CD8-positive, alpha-beta memory T cell (primary cell): ENCODE measurements at regions not wholly inside any gene's neighbourhood (a gene's known extent, or its start where the extent isn't known, plus 50 kb on each side); places are given as distances from the start of the nearest gene placed in this dataset.
"Not testable (repeated sequence)": the region's sequence is repeated elsewhere in the genome, so short reads cannot be mapped to it uniquely, and the experiment has no call there.

Experiments used
- CTCF ChIA-PET: fragments of 350-600 bp; sonication (Branson Sonifier 250); formaldehyde crosslinking; loops from one replicate; lab custom pipeline; 2021; ENCODE audit warnings: antibody characterized with exemption; lab: Charles Lee
- POLR2A ChIA-PET: fragments of 350-600 bp; sonication (Branson Sonifier 250); formaldehyde crosslinking; loops from one replicate; lab custom pipeline; 2021; ENCODE audit warnings: antibody characterized with exemption; lab: Charles Lee
- DNase-seq, 5 donors: peaks; one replicate each; pipeline versions ENCODE4 v3.0.0 to v3.0.0-alpha.2; 2020 to 2022; ENCODE audit warnings: mixed read lengths in 1 of 5
- H3K27ac ChIP-seq: one replicate; pipeline ENCODE4 v1.7.0; 2013; ENCODE audit warnings: low read depth, mild to moderate bottlenecking, low read length, moderate library complexity
- H3K27me3 ChIP-seq: 2 replicates; pipeline ENCODE4 v1.7.0; 2013; ENCODE audit warnings: low read length, mild to moderate bottlenecking; ENCODE audit not compliant: insufficient read depth, poor library complexity, severe bottlenecking
- H3K36me3 ChIP-seq: 2 replicates; pipeline ENCODE4 v1.7.0; 2013; ENCODE audit warnings: mild to moderate bottlenecking, low read length, moderate library complexity; ENCODE audit not compliant: insufficient read depth
- H3K4me1 ChIP-seq: 2 replicates; pipeline ENCODE4 v1.7.0; 2013; ENCODE audit warnings: mild to moderate bottlenecking, low read length, moderate library complexity; ENCODE audit not compliant: insufficient read depth
- H3K4me3 ChIP-seq: 2 replicates; pipeline ENCODE4 v1.7.0; 2013; ENCODE audit warnings: mild to moderate bottlenecking, low read length
- H3K9me3 ChIP-seq: 2 replicates; pipeline ENCODE4 v1.7.0; 2013; ENCODE audit warnings: mild to moderate bottlenecking, low read length
- H3K27ac Mint-ChIP-seq, 8 donors: one replicate each; pipeline ENCODE4 v1.8.0; 2020 to 2021; ENCODE audit warnings: mixed read lengths in 8 of 8, mild to moderate bottlenecking in 6 of 8, inconsistent platforms in 3 of 8, moderate library complexity in 3 of 8
- H3K27me3 Mint-ChIP-seq, 2 donors: one replicate each; pipeline ENCODE4 v1.8.0; 2020 to 2021; ENCODE audit warnings: mixed read lengths in 2 of 2, mild to moderate bottlenecking in 1 of 2, moderate library complexity in 1 of 2
- H3K36me3 Mint-ChIP-seq, 3 donors: one replicate each; pipeline ENCODE4 v1.8.0; 2020 to 2021; ENCODE audit warnings: mixed read lengths in 3 of 3, inconsistent platforms in 1 of 3, mild to moderate bottlenecking in 1 of 3
- H3K4me1 Mint-ChIP-seq, 3 donors: one replicate each; pipeline ENCODE4 v1.8.0; 2020 to 2021; ENCODE audit warnings: mixed read lengths in 3 of 3, inconsistent platforms in 1 of 3, mild to moderate bottlenecking in 1 of 3
- H3K4me3 Mint-ChIP-seq, 7 donors: one replicate each; pipeline ENCODE4 v1.8.0; 2020 to 2021; ENCODE audit warnings: mixed read lengths in 7 of 7, mild to moderate bottlenecking in 6 of 7, moderate library complexity in 4 of 7, inconsistent platforms in 2 of 7
- H3K9me3 Mint-ChIP-seq, 5 donors: one replicate each; pipeline ENCODE4 v1.8.0; 2020 to 2022; ENCODE audit warnings: mixed read lengths in 5 of 5, mild to moderate bottlenecking in 3 of 5, moderate library complexity in 2 of 5, inconsistent platforms in 1 of 5

DNA sequence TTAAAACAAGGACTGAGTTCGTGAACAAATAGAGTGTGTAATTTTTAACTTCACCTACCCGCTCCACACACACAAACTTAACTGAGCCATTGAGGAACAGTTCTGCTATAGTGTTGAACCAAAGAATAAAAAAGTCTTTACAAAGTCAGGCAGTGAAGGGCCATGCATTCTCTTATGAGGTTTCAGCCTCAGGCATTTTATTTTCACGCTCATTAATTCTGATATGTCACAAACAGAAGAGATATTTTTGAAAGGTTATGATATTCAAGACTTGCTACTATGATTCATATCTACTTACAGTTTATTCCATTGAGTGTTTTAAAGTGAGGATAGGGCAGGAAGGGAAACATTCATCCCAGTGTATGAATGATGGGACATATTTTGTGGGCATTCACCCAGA lies 282.2 kb downstream of the SLITRK5 start:
- H3K36me3 Mint-ChIP-seq = no peaks in the 10 kb centered on the region
- no peaks in the 10 kb centered on the region for H3K27me3 Mint-ChIP-seq
- DNase-seq = no peak
- no peaks in the 10 kb centered on the region for H3K27me3 ChIP-seq
- no peak overlapping the region for H3K4me3 Mint-ChIP-seq
- ChIA-PET POLR2A (no interaction called here), CTCF (no interaction called here)
- no peaks in the 10 kb centered on the region for H3K9me3 ChIP-seq
- H3K4me1 ChIP-seq = no peaks in the 10 kb centered on the region
- H3K27ac Mint-ChIP-seq = no peak overlapping the region
- H3K36me3 ChIP-seq = no peaks in the 10 kb centered on the region
- H3K4me1 Mint-ChIP-seq = no peaks in the 10 kb centered on the region
- H3K4me3 ChIP-seq = no peak overlapping the region
- peaks cover 0 to 4% (median 0%) of the 10 kb centered on the region in 5 donors for H3K9me3 Mint-ChIP-seq
- no peak overlapping the region for H3K27ac ChIP-seq

DNA sequence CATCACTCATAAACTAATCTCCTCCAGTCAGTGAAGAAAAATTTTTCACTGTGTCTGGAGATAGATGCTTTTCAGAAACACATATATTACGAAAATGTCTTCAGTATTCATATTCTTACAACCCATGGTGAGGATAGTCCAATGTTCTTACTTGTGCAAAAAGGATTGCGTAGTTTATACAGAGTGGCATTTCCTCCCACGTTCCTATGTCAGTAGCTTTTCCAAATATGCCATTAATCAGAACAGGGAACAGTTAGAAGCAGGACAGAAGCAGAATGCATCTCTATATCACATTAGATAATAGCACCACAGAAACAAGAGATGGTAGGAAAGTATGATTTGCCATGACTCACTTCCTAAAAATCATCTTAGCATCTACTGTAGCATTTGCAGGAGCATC lies 282.9 kb downstream of the SLITRK5 start:
- Mint-ChIP-seq H3K27ac (no peak overlapping the region), H3K27me3 (no peaks in the 10 kb centered on the region), H3K9me3 (peaks cover 0 to 4% (median 0%) of the 10 kb centered on the region in 5 donors), H3K4me1 (no peaks in the 10 kb centered on the region), H3K36me3 (no peaks in the 10 kb centered on the region), H3K4me3 (no peak overlapping the region)
- Histone ChIP-seq H3K9me3 (no peaks in the 10 kb centered on the region), H3K27ac (no peak overlapping the region), H3K4me3 (no peak overlapping the region), H3K36me3 (no peaks in the 10 kb centered on the region), H3K4me1 (no peaks in the 10 kb centered on the region), H3K27me3 (no peaks in the 10 kb centered on the region)
- POLR2A ChIA-PET = no interaction called here
- DNase-seq = no peak
- CTCF ChIA-PET = no interaction called here

DNA sequence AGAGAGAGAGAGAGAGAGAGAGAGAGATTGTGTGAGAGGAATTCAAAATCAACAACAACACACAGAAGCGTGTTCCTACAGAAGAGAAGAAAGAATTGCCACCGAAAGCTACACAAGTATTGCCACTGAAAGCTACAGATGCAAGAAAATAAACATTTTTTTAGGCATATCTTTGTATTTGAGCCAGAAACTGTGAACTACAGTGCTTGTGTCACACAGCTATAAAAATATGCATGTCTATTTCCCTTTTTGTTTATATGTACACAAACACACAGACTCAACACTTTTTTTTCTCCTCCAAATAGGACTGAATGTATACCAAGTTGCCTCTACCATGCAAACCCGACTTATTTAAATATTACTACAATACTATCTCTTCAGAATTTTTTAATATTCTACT lies 290.4 kb downstream of the SLITRK5 start:
- DNase-seq = no peak
- Mint-ChIP-seq H3K36me3 (no peaks in the 10 kb centered on the region), H3K9me3 (peaks cover 0 to 6% (median 0%) of the 10 kb centered on the region in 5 donors), H3K4me3 (no peak overlapping the region), H3K4me1 (no peaks in the 10 kb centered on the region), H3K27me3 (no peaks in the 10 kb centered on the region), H3K27ac (no peak overlapping the region)
- no peaks in the 10 kb centered on the region for H3K4me1 ChIP-seq
- ChIA-PET POLR2A (no interaction called here), CTCF (no interaction called here)
- H3K9me3 ChIP-seq = no peaks in the 10 kb centered on the region
- H3K27me3 ChIP-seq = no peaks in the 10 kb centered on the region
- H3K27ac ChIP-seq = no peak overlapping the region
- H3K36me3 ChIP-seq = no peaks in the 10 kb centered on the region
- no peak overlapping the region for H3K4me3 ChIP-seq

DNA sequence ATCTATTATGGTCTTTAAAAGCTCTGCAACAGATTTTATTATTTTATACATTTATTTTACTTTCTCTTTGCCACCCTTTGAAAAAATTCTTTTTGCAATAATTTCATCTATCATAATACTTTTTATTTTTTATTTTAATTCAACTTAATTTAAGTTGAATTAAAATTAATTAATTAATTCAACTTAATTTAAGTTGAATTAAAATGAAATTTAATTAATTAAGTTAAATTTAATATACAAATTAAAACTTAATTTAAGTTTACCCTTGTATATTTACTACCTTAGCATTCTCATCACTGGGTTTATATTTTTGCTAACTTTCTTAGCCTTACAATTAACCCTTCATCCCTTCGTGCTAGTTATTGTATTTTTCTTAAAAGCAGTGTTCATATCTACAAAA lies 301.4 kb downstream of the SLITRK5 start:
- Mint-ChIP-seq H3K27ac (no peak overlapping the region), H3K27me3 (no peaks in the 10 kb centered on the region), H3K4me3 (no peak overlapping the region), H3K4me1 (no peaks in the 10 kb centered on the region), H3K36me3 (no peaks in the 10 kb centered on the region), H3K9me3 (peaks cover 0 to 12% (median 0%) of the 10 kb centered on the region in 5 donors)
- POLR2A ChIA-PET = no interaction called here
- Histone ChIP-seq H3K9me3 (no peaks in the 10 kb centered on the region), H3K36me3 (no peaks in the 10 kb centered on the region), H3K4me3 (no peak overlapping the region), H3K4me1 (no peaks in the 10 kb centered on the region), H3K27ac (no peak overlapping the region), H3K27me3 (no peaks in the 10 kb centered on the region)
- CTCF ChIA-PET = no interaction called here
- DNase-seq = no peak

DNA sequence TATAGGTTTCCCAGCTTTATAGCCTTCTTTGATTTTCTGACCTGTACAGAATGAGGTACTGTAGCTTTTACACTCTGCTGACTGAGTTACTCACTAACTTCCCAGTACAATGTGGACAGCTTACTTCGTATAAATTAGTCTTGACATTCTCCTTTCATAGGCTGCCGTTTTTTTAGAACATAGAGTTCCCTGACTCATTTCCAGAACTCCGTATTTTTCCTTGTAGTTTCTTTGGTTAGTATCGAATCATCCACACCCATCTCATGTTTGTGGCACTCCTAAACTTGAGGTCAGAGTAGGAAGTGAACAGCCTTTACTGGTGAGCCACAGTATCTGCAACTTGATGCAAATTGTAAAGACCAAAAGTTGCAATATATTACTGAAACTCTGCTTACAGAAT lies 303.9 kb downstream of the SLITRK5 start:
- Mint-ChIP-seq H3K36me3 (no peaks in the 10 kb centered on the region), H3K4me3 (no peak overlapping the region), H3K9me3 (peaks cover 0 to 22% (median 0%) of the 10 kb centered on the region in 5 donors), H3K27me3 (no peaks in the 10 kb centered on the region), H3K27ac (no peak overlapping the region), H3K4me1 (no peaks in the 10 kb centered on the region)
- POLR2A ChIA-PET = no interaction called here
- H3K27me3 ChIP-seq = no peaks in the 10 kb centered on the region
- H3K4me1 ChIP-seq = no peaks in the 10 kb centered on the region
- H3K27ac ChIP-seq = no peak overlapping the region
- no peaks in the 10 kb centered on the region for H3K36me3 ChIP-seq
- H3K9me3 ChIP-seq = no peaks in the 10 kb centered on the region
- no peak overlapping the region for H3K4me3 ChIP-seq
- CTCF ChIA-PET = no interaction called here
- DNase-seq = no peak

DNA sequence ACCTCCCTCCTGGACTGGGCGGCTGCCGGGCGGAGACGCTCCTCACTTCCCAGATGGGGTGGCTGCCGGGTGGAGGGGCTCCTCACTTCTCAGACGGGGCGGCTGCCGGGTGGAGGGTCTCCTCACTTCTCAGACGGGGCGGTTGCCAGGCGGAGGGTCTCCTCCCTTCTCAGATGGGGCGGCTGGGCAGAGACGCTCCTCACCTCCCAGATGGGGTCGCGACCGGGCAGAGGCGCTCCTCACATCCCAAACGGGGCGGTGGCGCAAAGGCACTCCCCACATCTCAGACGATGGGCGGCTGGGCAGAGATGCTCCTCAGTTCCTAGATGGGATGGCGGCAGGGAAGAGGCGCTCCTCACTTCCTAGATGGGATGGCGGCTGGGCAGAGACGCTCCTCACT lies 305.5 kb downstream of the SLITRK5 start:
- H3K27me3 ChIP-seq, H3K4me1 Mint-ChIP-seq, DNase-seq, POLR2A ChIA-PET, H3K9me3 ChIP-seq, H3K4me3 ChIP-seq, CTCF ChIA-PET, H3K36me3 Mint-ChIP-seq, H3K27ac Mint-ChIP-seq, H3K36me3 ChIP-seq, H3K4me1 ChIP-seq, H3K27me3 Mint-ChIP-seq, H3K4me3 Mint-ChIP-seq, H3K27ac ChIP-seq: not testable (repeated sequence)
- H3K9me3 Mint-ChIP-seq = peaks cover 0 to 22% (median 0%) of the 10 kb centered on the region in 5 donors

DNA sequence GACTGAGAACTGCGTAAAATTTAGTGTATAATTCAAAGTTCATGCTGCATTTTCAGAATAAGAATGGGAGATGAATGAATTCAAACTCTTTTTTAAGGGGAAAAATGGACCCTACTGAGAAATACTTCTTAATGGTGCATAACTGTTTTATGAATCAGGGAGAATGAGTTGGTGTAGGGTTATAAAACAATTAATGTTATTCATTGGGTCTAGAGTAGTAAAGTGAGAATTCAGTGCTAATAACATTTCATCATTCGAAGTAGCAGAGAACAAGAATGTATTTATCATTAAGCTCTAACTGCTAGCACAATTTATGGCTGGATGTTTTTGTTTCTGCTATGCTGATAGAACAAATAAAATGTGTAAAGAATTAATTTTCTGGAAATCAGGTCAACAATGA lies 310.2 kb downstream of the SLITRK5 start:
- H3K4me1 ChIP-seq = no peaks in the 10 kb centered on the region
- H3K9me3 ChIP-seq = no peaks in the 10 kb centered on the region
- Mint-ChIP-seq H3K9me3 (peaks cover 0 to 14% (median 0%) of the 10 kb centered on the region in 5 donors), H3K27ac (no peak overlapping the region), H3K4me3 (no peak overlapping the region), H3K36me3 (no peaks in the 10 kb centered on the region), H3K27me3 (no peaks in the 10 kb centered on the region), H3K4me1 (no peaks in the 10 kb centered on the region)
- CTCF ChIA-PET = no interaction called here
- POLR2A ChIA-PET = no interaction called here
- H3K27me3 ChIP-seq = no peaks in the 10 kb centered on the region
- no peaks in the 10 kb centered on the region for H3K36me3 ChIP-seq
- no peak overlapping the region for H3K27ac ChIP-seq
- no peak overlapping the region for H3K4me3 ChIP-seq
- DNase-seq = no peak

DNA sequence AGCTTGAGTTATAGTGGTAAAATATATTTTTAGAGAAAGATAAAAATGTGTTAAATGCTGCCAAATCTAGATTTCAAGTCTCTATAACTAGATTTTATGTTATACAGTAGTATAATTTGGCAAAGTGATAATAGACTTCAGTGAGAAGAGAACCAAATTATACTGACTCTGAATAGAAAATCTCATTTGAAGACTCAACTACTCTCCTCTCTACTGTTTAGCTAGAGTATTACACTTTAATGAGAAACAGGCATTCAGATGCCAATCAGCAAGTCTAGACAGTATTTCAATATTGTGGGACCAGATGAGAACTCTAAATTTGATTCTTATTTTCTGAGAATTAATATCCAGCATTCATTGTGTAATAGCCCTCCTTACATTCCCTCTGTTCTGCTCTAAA lies 311.2 kb downstream of the SLITRK5 start:
- CTCF ChIA-PET = no interaction called here
- POLR2A ChIA-PET = no interaction called here

More for the DNA sequence above, 311.2 kb downstream of the SLITRK5 start:
- H3K27ac ChIP-seq = no peak overlapping the region
- H3K36me3 ChIP-seq = no peaks in the 10 kb centered on the region
- no peaks in the 10 kb centered on the region for H3K4me1 ChIP-seq
- H3K36me3 Mint-ChIP-seq = no peaks in the 10 kb centered on the region
- no peaks in the 10 kb centered on the region for H3K27me3 Mint-ChIP-seq
- no peak for DNase-seq
- no peaks in the 10 kb centered on the region for H3K4me1 Mint-ChIP-seq
- no peaks in the 10 kb centered on the region for H3K9me3 ChIP-seq
- no peaks in the 10 kb centered on the region for H3K27me3 ChIP-seq
- no peak overlapping the region for H3K27ac Mint-ChIP-seq
- H3K4me3 Mint-ChIP-seq = no peak overlapping the region
- no peak overlapping the region for H3K4me3 ChIP-seq
- peaks cover 0 to 17% (median 0%) of the 10 kb centered on the region in 5 donors for H3K9me3 Mint-ChIP-seq
